ENCODE measurements at regions not wholly inside any gene's neighbourhood (a gene's known extent, or its start where the extent isn't known, plus 50 kb on each side); places are given as distances from the start of the nearest gene placed in this dataset.
"Not testable (repeated sequence)": the region's sequence is repeated elsewhere in the genome, so short reads cannot be mapped to it uniquely, and the experiment has no call there.

- H3K9me3 Mint-ChIP-seq: no peaks in the 10 kb centered on the region
- no peaks in the 10 kb centered on the region for H3K36me3 Mint-ChIP-seq
- POLR2A ChIA-PET: no interaction called here
- no peaks in the 10 kb centered on the region for H3K4me1 Mint-ChIP-seq
- no peak overlapping the region for H3K4me3 Mint-ChIP-seq
- no peak overlapping the region for H3K27ac Mint-ChIP-seq
- H3K27me3 Mint-ChIP-seq: no peaks in the 10 kb centered on the region
- ATAC-seq (ENCODE audit: low read depth) (no peak), DNase-seq (no peak)
Measured at GRCh38 chr4:167964766-167965373, 127.5 kb upstream of the ANXA10 start.

- POLR2A ChIA-PET: no interaction called here
- H3K4me1 Mint-ChIP-seq: no peaks in the 10 kb centered on the region
- H3K27ac Mint-ChIP-seq: no peak overlapping the region
- ATAC-seq (ENCODE audit: low read depth) (no peak), DNase-seq (no peak)
- no peaks in the 10 kb centered on the region for H3K27me3 Mint-ChIP-seq
- no peaks in the 10 kb centered on the region for H3K36me3 Mint-ChIP-seq
- H3K4me3 Mint-ChIP-seq: no peak overlapping the region
- H3K9me3 Mint-ChIP-seq: peaks cover 1% of the 10 kb centered on the region
Measured at GRCh38 chr4:167966143-167966542, 126.2 kb upstream of the ANXA10 start.

GRCh38 chr4:167973513-167973912 lies 118.8 kb upstream of the ANXA10 start:
- ATAC-seq (ENCODE audit: low read depth) (no peak), DNase-seq (no peak)
- Mint-ChIP-seq H3K27me3 (no peaks in the 10 kb centered on the region), H3K9me3 (peaks cover 1% of the 10 kb centered on the region), H3K27ac (no peak overlapping the region), H3K4me1 (no peaks in the 10 kb centered on the region), H3K4me3 (no peak overlapping the region), H3K36me3 (no peaks in the 10 kb centered on the region)
- POLR2A ChIA-PET: no interaction called here

GRCh38 chr4:167985565-167985964 lies 106.8 kb upstream of the ANXA10 start:
- DNase-seq (no peak), ATAC-seq (ENCODE audit: low read depth) (no peak)
- no peaks in the 10 kb centered on the region for H3K4me1 Mint-ChIP-seq
- H3K27me3 Mint-ChIP-seq: no peaks in the 10 kb centered on the region
- H3K27ac Mint-ChIP-seq: no peak overlapping the region
- no peak overlapping the region for H3K4me3 Mint-ChIP-seq
- POLR2A ChIA-PET: no interaction called here
- H3K9me3 Mint-ChIP-seq: no peaks in the 10 kb centered on the region
- no peaks in the 10 kb centered on the region for H3K36me3 Mint-ChIP-seq

GRCh38 chr4:167986044-167986443 lies 106.3 kb upstream of the ANXA10 start:
- DNase-seq (no peak), ATAC-seq (ENCODE audit: low read depth) (no peak)
- Mint-ChIP-seq H3K27me3 (no peaks in the 10 kb centered on the region), H3K4me1 (no peaks in the 10 kb centered on the region), H3K27ac (no peak overlapping the region), H3K4me3 (no peak overlapping the region), H3K36me3 (no peaks in the 10 kb centered on the region), H3K9me3 (no peaks in the 10 kb centered on the region)
- POLR2A ChIA-PET: no interaction called here

- no peak for DNase-seq
- H3K36me3 Mint-ChIP-seq: no peaks in the 10 kb centered on the region
- no peak overlapping the region for H3K4me3 Mint-ChIP-seq
- no peak overlapping the region for H3K27ac Mint-ChIP-seq
- H3K9me3 Mint-ChIP-seq: no peaks in the 10 kb centered on the region
- no peak for ATAC-seq (ENCODE audit: low read depth)
- H3K27me3 Mint-ChIP-seq: no peaks in the 10 kb centered on the region
- no peaks in the 10 kb centered on the region for H3K4me1 Mint-ChIP-seq
- POLR2A ChIA-PET: no interaction called here
Measured at GRCh38 chr4:167987285-167987684, 105.1 kb upstream of the ANXA10 start.

GRCh38 chr4:167989815-167990214 lies 102.5 kb upstream of the ANXA10 start:
- H3K9me3 Mint-ChIP-seq: no peaks in the 10 kb centered on the region
- POLR2A ChIA-PET: no interaction called here
- H3K36me3 Mint-ChIP-seq: no peaks in the 10 kb centered on the region
- H3K4me3 Mint-ChIP-seq: no peak overlapping the region
- DNase-seq (no peak), ATAC-seq (ENCODE audit: low read depth) (no peak)
- no peaks in the 10 kb centered on the region for H3K4me1 Mint-ChIP-seq
- no peak overlapping the region for H3K27ac Mint-ChIP-seq
- no peaks in the 10 kb centered on the region for H3K27me3 Mint-ChIP-seq

GRCh38 chr4:168008112-168008511 lies 84.2 kb upstream of the ANXA10 start:
- H3K9me3 Mint-ChIP-seq; H3K27ac Mint-ChIP-seq; H3K4me3 Mint-ChIP-seq; H3K36me3 Mint-ChIP-seq; H3K4me1 Mint-ChIP-seq; ATAC-seq (ENCODE audit: low read depth); POLR2A ChIA-PET; DNase-seq; H3K27me3 Mint-ChIP-seq: not testable (repeated sequence)

- Mint-ChIP-seq H3K4me1 (no peaks in the 10 kb centered on the region), H3K27me3 (no peaks in the 10 kb centered on the region), H3K4me3 (no peak overlapping the region), H3K36me3 (no peaks in the 10 kb centered on the region), H3K27ac (no peak overlapping the region), H3K9me3 (no peaks in the 10 kb centered on the region)
- DNase-seq: no peak
- POLR2A ChIA-PET: no interaction called here
- ATAC-seq (ENCODE audit: low read depth): no peak
Measured at GRCh38 chr4:168019019-168019651, 73.2 kb upstream of the ANXA10 start.

GRCh38 chr4:168019921-168020320 lies 72.4 kb upstream of the ANXA10 start:
- Mint-ChIP-seq H3K36me3 (no peaks in the 10 kb centered on the region), H3K4me1 (no peaks in the 10 kb centered on the region), H3K4me3 (no peak overlapping the region), H3K9me3 (no peaks in the 10 kb centered on the region), H3K27me3 (no peaks in the 10 kb centered on the region), H3K27ac (no peak overlapping the region)
- POLR2A ChIA-PET: no interaction called here
- DNase-seq: no peak
- ATAC-seq (ENCODE audit: low read depth): no peak

- no peak for ATAC-seq (ENCODE audit: low read depth)
Measured at GRCh38 chr4:168021666-168022065, 70.7 kb upstream of the ANXA10 start.

GRCh38 chr4:168028568-168028967 lies 63.8 kb upstream of the ANXA10 start:
- no peak overlapping the region for H3K27ac Mint-ChIP-seq
- no peaks in the 10 kb centered on the region for H3K36me3 Mint-ChIP-seq
- POLR2A ChIA-PET: no interaction called here
- no peak overlapping the region for H3K4me3 Mint-ChIP-seq
- H3K9me3 Mint-ChIP-seq: no peaks in the 10 kb centered on the region
- DNase-seq (no peak), ATAC-seq (ENCODE audit: low read depth) (no peak)
- no peaks in the 10 kb centered on the region for H3K27me3 Mint-ChIP-seq
- no peaks in the 10 kb centered on the region for H3K4me1 Mint-ChIP-seq

More at GRCh38 chr4:168021666-168022065, 70.7 kb upstream of the ANXA10 start:
- POLR2A ChIA-PET: no interaction called here
- no peak overlapping the region for H3K27ac Mint-ChIP-seq
- H3K4me3 Mint-ChIP-seq: no peak overlapping the region
- H3K36me3 Mint-ChIP-seq: no peaks in the 10 kb centered on the region
- no peaks in the 10 kb centered on the region for H3K27me3 Mint-ChIP-seq
- no peaks in the 10 kb centered on the region for H3K9me3 Mint-ChIP-seq
- no peak for DNase-seq
- H3K4me1 Mint-ChIP-seq: no peaks in the 10 kb centered on the region

- Mint-ChIP-seq H3K4me1 (no peaks in the 10 kb centered on the region), H3K4me3 (no peak overlapping the region), H3K36me3 (no peaks in the 10 kb centered on the region), H3K27me3 (no peaks in the 10 kb centered on the region), H3K9me3 (no peaks in the 10 kb centered on the region), H3K27ac (no peak overlapping the region)
- DNase-seq (no peak), ATAC-seq (ENCODE audit: low read depth) (no peak)
- POLR2A ChIA-PET: no interaction called here
Measured at GRCh38 chr4:168028970-168029597, 63.3 kb upstream of the ANXA10 start.

GRCh38 chr4:168037676-168038075 lies 54.7 kb upstream of the ANXA10 start:
- DNase-seq (no peak), ATAC-seq (ENCODE audit: low read depth) (no peak)
- no peak overlapping the region for H3K4me3 Mint-ChIP-seq
- H3K4me1 Mint-ChIP-seq: no peaks in the 10 kb centered on the region
- POLR2A ChIA-PET: no interaction called here
- H3K36me3 Mint-ChIP-seq: no peaks in the 10 kb centered on the region
- no peaks in the 10 kb centered on the region for H3K27me3 Mint-ChIP-seq
- H3K9me3 Mint-ChIP-seq: no peaks in the 10 kb centered on the region
- H3K27ac Mint-ChIP-seq: no peak overlapping the region
